ENCODE measurements at regions not wholly inside any gene's neighbourhood (a gene's known extent, or its start where the extent isn't known, plus 50 kb on each side); places are given as distances from the start of the nearest gene placed in this dataset.

GRCh38 chr11:19567996-19568395 lies 144.6 kb upstream of the NAV2 start:
- TF ChIP-seq CTCF (IDR thresholded peaks at IDR 0.05; ENCODE audit: insufficient read depth in 1 of 2, low read depth in 1 of 2, low read length in 1 of 2, severe bottlenecking in 1 of 2, unreplicated experiment in 1 of 2): no peak
- H3K4me1 ChIP-seq: no peaks in the 10 kb centered on the region
- Mint-ChIP-seq H3K36me3 (ENCODE audit: insufficient read depth, unreplicated experiment) (no peaks in the 10 kb centered on the region), H3K4me1 (ENCODE audit: low read depth, unreplicated experiment) (no peaks in the 10 kb centered on the region), H3K27ac (ENCODE audit: unreplicated experiment) (no peak overlapping the region), H3K9me3 (ENCODE audit: unreplicated experiment) (no peaks in the 10 kb centered on the region), H3K4me3 (ENCODE audit: unreplicated experiment) (no peak overlapping the region), H3K27me3 (ENCODE audit: insufficient read depth, unreplicated experiment) (peaks cover 3% of the 10 kb centered on the region)
- no TSS peak for BruUV-seq (replicated peaks)
- ChIA-PET POLR2A (no interaction called here), CTCF (interaction anchor here (1.5 kb wide), 1 partner anchor 172 kb away, joined by 3 read pairs; no protein-coding TSS in a partner anchor)
- no peak for DNase-seq
- no peak overlapping the region for H3K4me3 ChIP-seq (ENCODE audit: low read depth, low read length)
- H3K9me3 ChIP-seq: 0 out of 2 replicates have a peak, but pooled peaks cover 3% of the 10 kb centered on the region
- no peaks in the 10 kb centered on the region for H3K27me3 ChIP-seq (replicated peaks; ENCODE audit: control insufficient read depth, insufficient read depth, low read length)
- intact Hi-C loops (cut with micrococcal nuclease; ENCODE audit: unreplicated experiment): no loop called here
- H3K36me3 ChIP-seq (ENCODE audit: control insufficient read depth, insufficient read depth, low read length): no peaks in the 10 kb centered on the region

DNA sequence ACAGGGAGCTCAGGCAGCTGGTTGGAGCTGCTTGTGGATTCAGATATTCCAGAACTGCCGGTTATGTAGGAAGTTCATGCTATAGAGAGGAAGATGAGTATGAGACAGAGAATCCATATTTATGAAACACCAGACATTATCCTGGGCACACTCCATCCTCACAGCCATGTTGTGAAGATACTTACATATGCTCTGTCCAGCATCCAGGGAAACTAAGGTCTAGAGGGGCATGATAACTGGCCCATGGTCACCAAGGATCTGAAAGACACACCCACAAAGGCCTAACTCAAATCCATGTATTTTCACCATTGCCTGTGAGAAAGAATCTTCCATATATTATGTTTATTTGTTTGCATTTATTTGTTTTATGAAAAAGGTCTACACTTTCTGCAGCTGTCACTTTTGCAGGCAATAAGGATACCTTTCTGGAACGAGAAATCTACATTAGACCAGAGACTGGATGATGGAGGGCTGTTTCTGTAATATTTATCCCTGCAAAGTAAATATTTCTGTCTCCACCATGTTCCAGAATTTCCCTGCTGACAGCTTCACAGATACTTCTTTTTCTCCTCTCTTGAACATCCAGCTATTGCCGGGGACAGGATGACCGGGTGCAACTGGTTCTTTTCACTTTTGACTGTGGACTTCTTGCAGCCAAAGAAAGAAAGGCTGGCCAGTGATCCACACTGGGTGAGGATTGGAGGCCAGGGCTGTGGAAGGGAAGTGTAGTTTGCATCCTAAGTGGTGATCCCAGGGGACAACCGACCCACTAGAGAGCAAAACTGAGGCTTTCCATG lies 145.9 kb upstream of the NAV2 start:
- H3K27ac Mint-ChIP-seq (ENCODE audit: unreplicated experiment): no peak overlapping the region
- no TSS peak for BruUV-seq (replicated peaks)
- Histone ChIP-seq H3K4me3 (ENCODE audit: low read depth, low read length) (no peak overlapping the region), H3K9me3 (0 out of 2 replicates have a peak, but pooled peaks cover 3% of the 10 kb centered on the region), H3K4me1 (no peaks in the 10 kb centered on the region), H3K36me3 (ENCODE audit: control insufficient read depth, insufficient read depth, low read length) (no peaks in the 10 kb centered on the region), H3K27me3 (replicated peaks; ENCODE audit: control insufficient read depth, insufficient read depth, low read length) (no peaks in the 10 kb centered on the region)
- peaks cover 3% of the 10 kb centered on the region for H3K27me3 Mint-ChIP-seq (ENCODE audit: insufficient read depth, unreplicated experiment)
- H3K4me1 Mint-ChIP-seq (ENCODE audit: low read depth, unreplicated experiment): no peaks in the 10 kb centered on the region
- no peaks in the 10 kb centered on the region for H3K9me3 Mint-ChIP-seq (ENCODE audit: unreplicated experiment)
- ChIA-PET POLR2A (no interaction called here), CTCF (interaction anchor here (1.0 to 1.6 kb wide), 4 partner anchors 173 to 337 kb away, joined by 3 to 9 read pairs (median 3); no protein-coding TSS in a partner anchor)
- no peak for DNase-seq
- TF ChIP-seq CTCF (IDR thresholded peaks at IDR 0.05; ENCODE audit: insufficient read depth in 1 of 2, low read depth in 1 of 2, low read length in 1 of 2, severe bottlenecking in 1 of 2, unreplicated experiment in 1 of 2): no peak
- H3K4me3 Mint-ChIP-seq (ENCODE audit: unreplicated experiment): no peak overlapping the region
- intact Hi-C loops (cut with micrococcal nuclease; ENCODE audit: unreplicated experiment): no loop called here
- H3K36me3 Mint-ChIP-seq (ENCODE audit: insufficient read depth, unreplicated experiment): no peaks in the 10 kb centered on the region

DNA sequence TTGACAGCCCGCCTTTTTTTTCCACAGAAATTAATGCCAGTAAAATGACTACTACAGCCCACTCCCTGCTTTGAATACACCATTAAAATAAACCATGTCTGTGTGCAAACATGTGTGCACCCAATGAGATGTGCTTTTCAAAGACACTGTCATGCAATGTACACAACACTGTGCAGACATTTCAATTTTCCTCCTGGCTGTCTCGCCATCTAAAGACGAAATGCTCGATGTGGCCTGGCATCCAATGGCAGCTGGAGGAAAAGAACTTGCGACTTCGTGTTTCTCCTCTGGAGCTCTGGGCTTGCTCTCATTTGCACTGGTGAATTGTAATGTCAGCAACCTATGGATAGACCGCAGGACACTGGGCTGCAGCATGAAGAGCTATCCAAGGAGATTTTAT lies 147.0 kb upstream of the NAV2 start:
- POLR2A ChIA-PET: no interaction called here
- H3K27me3 ChIP-seq (replicated peaks; ENCODE audit: control insufficient read depth, insufficient read depth, low read length): no peaks in the 10 kb centered on the region
- Mint-ChIP-seq H3K27ac (ENCODE audit: unreplicated experiment) (no peak overlapping the region), H3K4me3 (ENCODE audit: unreplicated experiment) (no peak overlapping the region), H3K4me1 (ENCODE audit: low read depth, unreplicated experiment) (no peaks in the 10 kb centered on the region), H3K36me3 (ENCODE audit: insufficient read depth, unreplicated experiment) (no peaks in the 10 kb centered on the region), H3K27me3 (ENCODE audit: insufficient read depth, unreplicated experiment) (peaks cover 3% of the 10 kb centered on the region), H3K9me3 (ENCODE audit: unreplicated experiment) (no peaks in the 10 kb centered on the region)
- no peaks in the 10 kb centered on the region for H3K4me1 ChIP-seq
- DNase-seq: no peak
- CTCF ChIA-PET: interaction anchor here (1.3 to 2.9 kb wide), 3 partner anchors 10 to 337 kb away, joined by 5 to 9 read pairs (median 7); no protein-coding TSS in a partner anchor
- H3K4me3 ChIP-seq (ENCODE audit: low read depth, low read length): no peak overlapping the region
- no TSS peak for BruUV-seq (replicated peaks)
- H3K36me3 ChIP-seq (ENCODE audit: control insufficient read depth, insufficient read depth, low read length): no peaks in the 10 kb centered on the region
- intact Hi-C loops (cut with micrococcal nuclease; ENCODE audit: unreplicated experiment): loop anchor here (2.0 kb wide), 2 partner anchors 235 to 243 kb away; no protein-coding TSS in a partner anchor
- no peaks in the 10 kb centered on the region for H3K9me3 ChIP-seq
- TF ChIP-seq CTCF (IDR thresholded peaks at IDR 0.05; ENCODE audit: insufficient read depth in 1 of 2, low read depth in 1 of 2, low read length in 1 of 2, severe bottlenecking in 1 of 2, unreplicated experiment in 1 of 2): no peak

Measured in Caco-2 (cell line).